Thyroid gland (tissue), 4 donors: ENCODE measurements at regions not wholly inside any gene's neighbourhood (a gene's known extent, or its start where the extent isn't known, plus 50 kb on each side); places are given as distances from the start of the nearest gene placed in this dataset.

Source experiments
- CTCF ChIP-seq, 6 experiments: fragments of 200-600 bp in 3 of 6; fragments of 450-650 bp in 3 of 6; sonication (generic) in 3 of 6; IDR thresholded peaks; one replicate each; pipeline ENCODE4 v1.5.1; 2016 to 2019; ENCODE audit warnings: antibody characterized with exemption in 6 of 6, mild to moderate bottlenecking in 2 of 6, inconsistent platforms in 1 of 6, moderate library complexity in 1 of 6
- POLR2A ChIP-seq, 2 donors: fragments of 450-650 bp; IDR thresholded peaks; one replicate each; pipeline ENCODE4 v1.6.1; 2017; ENCODE audit warnings: antibody characterized with exemption in 2 of 2, mild to moderate bottlenecking in 2 of 2, moderate library complexity in 1 of 2

DNA sequence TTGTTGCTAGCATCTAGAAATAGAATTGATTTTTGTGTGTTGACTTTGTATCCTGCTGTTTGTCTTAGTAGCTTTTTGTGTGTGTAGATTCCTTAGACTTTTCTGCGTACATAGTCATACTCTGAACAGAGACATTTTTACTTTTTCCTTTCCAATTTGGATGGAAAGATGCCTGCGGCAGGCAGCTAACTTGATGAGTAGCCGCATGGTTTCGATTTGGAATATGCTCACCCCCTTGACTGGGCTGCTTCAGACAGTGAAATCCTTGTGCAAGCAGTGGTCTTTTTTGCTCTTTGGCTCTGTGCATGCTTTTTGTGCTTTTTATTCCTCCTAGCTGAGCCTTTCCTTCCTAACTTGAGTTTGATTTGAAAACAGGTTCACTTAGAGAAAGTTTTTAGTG is 71.8 kb downstream of the HHEX start:
- TF ChIP-seq CTCF (IDR thresholded peaks at IDR 0.05) (no peak), POLR2A (IDR thresholded peaks at IDR 0.05) (no peak)
